ENCODE measurements at regions not wholly inside any gene's neighbourhood (a gene's known extent, or its start where the extent isn't known, plus 50 kb on each side); places are given as distances from the start of the nearest gene placed in this dataset.
"Not testable (repeated sequence)": the region's sequence is repeated elsewhere in the genome, so short reads cannot be mapped to it uniquely, and the experiment has no call there.

- no peak for TF ChIP-seq EZH2phosphoT487 (IDR thresholded peaks at IDR 0.05; ENCODE audit: borderline replicate concordance)
- no peak for TF ChIP-seq CTCF (conservative IDR thresholded peaks at IDR 0.05; ENCODE audit: low read length)
- H4K20me1 ChIP-seq (ENCODE audit: insufficient read depth, low read length, poor library complexity, severe bottlenecking), result no peaks in the 10 kb centered on the region
- H3K4me2 ChIP-seq (ENCODE audit: low read depth, low read length, poor library complexity, severe bottlenecking), result no peak overlapping the region
- H3F3A ChIP-seq (ENCODE audit: low read depth), result no peaks in the 10 kb centered on the region
- no peaks in the 10 kb centered on the region for H3K36me3 ChIP-seq (ENCODE audit: insufficient read depth, low read length)
- no peaks in the 10 kb centered on the region for H3K4me1 ChIP-seq (ENCODE audit: insufficient read depth, low read length, poor library complexity, severe bottlenecking)
- no peak overlapping the region for H2AFZ ChIP-seq (ENCODE audit: low read length)
- no peak overlapping the region for H3K9ac ChIP-seq (ENCODE audit: low read depth, low read length, poor library complexity, severe bottlenecking)
- H3K4me3 ChIP-seq (ENCODE audit: low read length, poor library complexity, severe bottlenecking), result no peak overlapping the region
- H3K9me3 ChIP-seq (ENCODE audit: insufficient read depth, low read depth, low read length), result no peaks in the 10 kb centered on the region
- H3K79me2 ChIP-seq (ENCODE audit: insufficient read depth, low read length), result no peaks in the 10 kb centered on the region
- H3K27me3 ChIP-seq (ENCODE audit: insufficient read depth, low read length, poor library complexity, severe bottlenecking), result no peaks in the 10 kb centered on the region
- H3K9me2 ChIP-seq (replicated peaks; ENCODE audit: low read depth, low read length), result no peaks in the 10 kb centered on the region
Observed at GRCh38 chr17:70947636-70948565, 778.6 kb downstream of the KCNJ2 start.

- not testable (repeated sequence) for H3K27me3 ChIP-seq (ENCODE audit: insufficient read depth, low read length, poor library complexity, severe bottlenecking); H3K4me2 ChIP-seq (ENCODE audit: low read depth, low read length, poor library complexity, severe bottlenecking); H3K79me2 ChIP-seq (ENCODE audit: insufficient read depth, low read length); H3K9me3 ChIP-seq (ENCODE audit: insufficient read depth, low read depth, low read length); H3K9ac ChIP-seq (ENCODE audit: low read depth, low read length, poor library complexity, severe bottlenecking); H3K4me1 ChIP-seq (ENCODE audit: insufficient read depth, low read length, poor library complexity, severe bottlenecking); H2AFZ ChIP-seq (ENCODE audit: low read length); H3K36me3 ChIP-seq (ENCODE audit: insufficient read depth, low read length); H4K20me1 ChIP-seq (ENCODE audit: insufficient read depth, low read length, poor library complexity, severe bottlenecking); H3F3A ChIP-seq (ENCODE audit: low read depth); H3K9me2 ChIP-seq (replicated peaks; ENCODE audit: low read depth, low read length); H3K4me3 ChIP-seq (ENCODE audit: low read length, poor library complexity, severe bottlenecking)
Observed at GRCh38 chr17:70953140-70953539, 783.8 kb downstream of the KCNJ2 start.

GRCh38 chr17:70955441-70955840, 786.1 kb downstream of the KCNJ2 start:
- H4K20me1 ChIP-seq (ENCODE audit: insufficient read depth, low read length, poor library complexity, severe bottlenecking), result no peaks in the 10 kb centered on the region
- H3K27me3 ChIP-seq (ENCODE audit: insufficient read depth, low read length, poor library complexity, severe bottlenecking), result no peaks in the 10 kb centered on the region

More at GRCh38 chr17:70955441-70955840, 786.1 kb downstream of the KCNJ2 start:
- no peaks in the 10 kb centered on the region for H3K4me1 ChIP-seq (ENCODE audit: insufficient read depth, low read length, poor library complexity, severe bottlenecking)
- TF ChIP-seq EZH2phosphoT487 (IDR thresholded peaks at IDR 0.05; ENCODE audit: borderline replicate concordance), result no peak
- no peak for TF ChIP-seq CTCF (conservative IDR thresholded peaks at IDR 0.05; ENCODE audit: low read length)
- no peaks in the 10 kb centered on the region for H3K79me2 ChIP-seq (ENCODE audit: insufficient read depth, low read length)
- H3K36me3 ChIP-seq (ENCODE audit: insufficient read depth, low read length), result no peaks in the 10 kb centered on the region
- no peak overlapping the region for H3K4me2 ChIP-seq (ENCODE audit: low read depth, low read length, poor library complexity, severe bottlenecking)
- no peak overlapping the region for H2AFZ ChIP-seq (ENCODE audit: low read length)
- H3F3A ChIP-seq (ENCODE audit: low read depth), result no peaks in the 10 kb centered on the region
- H3K4me3 ChIP-seq (ENCODE audit: low read length, poor library complexity, severe bottlenecking), result no peak overlapping the region
- no peak overlapping the region for H3K9ac ChIP-seq (ENCODE audit: low read depth, low read length, poor library complexity, severe bottlenecking)
- H3K9me2 ChIP-seq (replicated peaks; ENCODE audit: low read depth, low read length), result no peaks in the 10 kb centered on the region
- 0 out of 2 replicates have a peak, but pooled peaks cover 4% of the 10 kb centered on the region for H3K9me3 ChIP-seq (ENCODE audit: insufficient read depth, low read depth, low read length)

Measured in Loucy (cell line).